NCI-H2029 treated with DMSO at 0.1 percent for 48 hours (cell line): ENCODE measurements at regions not wholly inside any gene's neighbourhood (a gene's known extent, or its start where the extent isn't known, plus 50 kb on each side); places are given as distances from the start of the nearest gene placed in this dataset.
"Not testable (repeated sequence)": the region's sequence is repeated elsewhere in the genome, so short reads cannot be mapped to it uniquely, and the experiment has no call there.

Experiments
- DNase-seq: peaks from one replicate; lab custom pipeline; 2025; lab: John Stamatoyannopoulos, UW

DNA sequence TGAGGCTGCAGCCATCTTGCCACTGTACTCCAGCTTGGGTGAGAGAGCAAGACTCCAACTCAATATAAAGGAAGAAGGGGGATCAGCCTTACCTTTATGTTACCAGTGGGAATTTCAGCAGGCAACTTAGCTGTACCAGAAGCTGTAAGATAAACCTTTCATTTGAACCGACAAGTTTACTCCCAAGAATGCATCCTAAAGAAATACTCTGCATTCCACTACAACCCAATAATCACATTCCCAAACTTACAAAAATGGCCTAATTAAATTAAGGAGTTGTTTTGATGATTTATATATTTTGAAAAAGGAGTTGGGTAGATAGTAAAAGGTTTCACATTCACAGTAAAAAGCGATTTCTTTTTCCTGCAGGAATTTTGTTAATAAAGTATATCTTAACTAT, 241.4 kb downstream of the TTC8 start:
- no peak for DNase-seq

GRCh38 chr14:89067293-89067972, 243.0 kb downstream of the TTC8 start:
- no peak for DNase-seq

GRCh38 chr14:89078021-89078795, 253.8 kb downstream of the TTC8 start:
- no peak for DNase-seq

- DNase-seq, result no peak
These were observed 260.8 kb downstream of the TTC8 start for GRCh38 chr14:89085231-89085731.

- DNase-seq, result no peak
These were observed 261.4 kb downstream of the TTC8 start for GRCh38 chr14:89085737-89086382.

DNA sequence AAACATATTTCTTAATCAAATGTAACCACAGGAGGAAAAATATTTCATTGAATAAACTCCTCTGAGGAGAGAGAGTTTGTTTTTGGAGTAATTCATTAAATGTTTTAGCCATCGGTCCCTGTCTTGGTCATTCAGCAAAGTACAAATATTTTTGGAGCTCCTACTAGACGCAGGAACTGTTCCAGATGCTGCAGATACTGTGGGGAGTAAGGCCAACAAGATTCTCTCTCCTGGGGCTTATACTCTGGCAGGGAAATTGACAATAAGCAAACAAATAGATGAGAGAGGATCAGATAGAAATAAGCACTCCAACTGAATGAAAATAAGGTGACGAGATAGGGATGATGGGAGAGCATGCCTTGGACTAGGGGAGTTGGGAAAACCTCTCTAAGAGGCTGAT, 264.1 kb downstream of the TTC8 start:
- no peak for DNase-seq

GRCh38 chr14:89089330-89089729, 264.9 kb downstream of the TTC8 start:
- DNase-seq, result no peak

DNA sequence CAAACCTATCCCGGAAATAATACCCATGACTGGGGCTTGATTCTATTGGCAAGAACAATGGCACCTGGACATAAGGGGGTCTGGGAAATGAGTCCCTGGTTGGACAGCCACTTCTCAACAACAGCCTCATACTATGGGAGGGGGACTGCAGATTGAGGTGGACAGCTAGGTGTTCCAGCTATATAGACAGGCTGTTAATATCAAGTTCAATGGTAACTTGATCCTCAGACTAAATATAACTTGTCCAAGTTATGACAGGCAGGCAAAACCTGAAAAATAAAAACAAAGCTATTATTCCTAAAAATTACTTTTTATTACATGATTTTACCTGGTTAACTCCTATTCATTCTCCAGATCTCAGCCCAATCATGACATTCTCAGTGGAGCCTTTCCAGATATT, 267.3 kb downstream of the TTC8 start:
- no peak for DNase-seq

DNA sequence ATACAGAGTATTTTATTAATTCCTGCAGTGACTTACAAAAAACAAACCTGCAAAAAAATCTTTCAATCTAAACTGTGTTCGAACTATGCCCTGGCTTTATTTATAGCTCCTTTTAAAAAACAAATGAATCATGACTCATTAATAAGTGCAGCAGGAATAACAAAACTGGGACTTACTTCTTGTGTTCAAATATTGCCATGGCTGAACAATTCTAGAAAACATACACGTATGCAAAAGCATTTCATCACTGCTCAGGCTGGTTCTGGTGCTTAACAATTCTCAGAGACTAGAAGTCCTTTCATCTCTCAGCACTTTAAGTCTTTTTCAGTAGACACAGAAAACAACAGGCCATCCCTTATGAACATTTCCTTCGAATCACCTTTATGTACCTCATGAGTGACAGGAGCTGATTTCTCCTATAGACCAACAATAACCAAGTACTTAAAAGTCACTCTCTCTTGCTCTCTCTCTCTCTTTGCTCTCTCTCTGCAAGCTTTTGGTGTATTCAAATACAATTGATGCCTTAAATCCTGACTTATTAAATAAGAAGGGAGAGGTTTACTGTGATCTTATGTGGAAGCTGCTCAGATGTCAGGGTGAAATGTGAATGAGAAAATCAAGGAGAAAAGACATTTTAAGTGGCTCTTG, 268.8 kb downstream of the TTC8 start:
- DNase-seq, result no peak

DNA sequence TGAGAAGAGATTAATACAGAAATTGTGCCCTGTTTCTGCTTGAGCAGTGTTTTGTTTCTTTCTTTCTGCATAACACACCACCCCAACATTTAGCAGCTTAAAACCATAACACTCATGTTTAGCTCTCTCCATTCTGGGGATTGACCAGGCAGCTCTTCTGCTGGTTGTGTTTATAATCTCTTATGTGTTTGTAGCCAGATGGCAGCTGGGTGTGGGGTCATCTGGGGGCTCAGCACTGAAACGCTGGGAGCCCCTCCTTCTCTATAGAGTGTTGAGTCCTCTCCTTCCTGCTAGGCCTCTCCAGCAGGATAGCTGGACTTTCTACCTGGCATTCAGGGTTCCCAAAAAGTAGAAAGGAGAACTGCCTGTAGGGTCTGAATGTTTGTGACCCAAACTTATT, 270.6 kb downstream of the TTC8 start:
- DNase-seq, result no peak

DNA sequence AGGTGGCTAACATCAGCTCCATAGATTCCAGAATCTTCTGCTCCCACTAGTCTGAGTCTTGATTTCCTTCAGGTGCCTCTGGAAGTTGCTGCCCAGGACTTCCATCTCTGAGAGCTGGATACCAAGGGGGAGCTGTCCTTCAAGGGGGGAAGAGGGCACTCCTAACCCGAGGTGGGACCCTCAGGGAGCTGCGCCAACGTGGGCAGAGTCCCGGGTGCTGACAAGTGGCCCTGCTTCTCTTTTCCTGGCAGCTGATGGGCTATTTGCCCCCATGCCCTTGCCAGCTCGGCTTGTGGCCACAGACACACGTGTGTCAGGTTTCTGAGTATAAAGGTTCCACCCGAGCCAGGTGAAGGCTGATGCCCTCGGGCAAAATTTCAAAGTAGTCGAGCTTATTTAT, 272.5 kb downstream of the TTC8 start:
- no peak for DNase-seq

- DNase-seq, result no peak
These were observed 273.8 kb downstream of the TTC8 start for GRCh38 chr14:89098254-89098653.

GRCh38 chr14:89104171-89104817, 279.8 kb downstream of the TTC8 start:
- not testable (repeated sequence) for DNase-seq

- not testable (repeated sequence) for DNase-seq
These were observed 280.4 kb downstream of the TTC8 start for GRCh38 chr14:89104861-89105260.
